ENCODE measurements at regions not wholly inside any gene's neighbourhood (a gene's known extent, or its start where the extent isn't known, plus 50 kb on each side); places are given as distances from the start of the nearest gene placed in this dataset.

- H3K36me3 ChIP-seq: no peaks in the 10 kb centered on the region
- no peak overlapping the region for H3K4me3 ChIP-seq
- DNase-seq: no peak
- H3K4me1 ChIP-seq: no peaks in the 10 kb centered on the region
- no peaks in the 10 kb centered on the region for H3K9me3 ChIP-seq
- no peak overlapping the region for H3K27ac ChIP-seq
- no peaks in the 10 kb centered on the region for H3K27me3 ChIP-seq
- no peak for TF ChIP-seq CTCF (IDR thresholded peaks at IDR 0.05)
- intact Hi-C loops (cut with DNase I): no loop called here
- no peak for ATAC-seq
- WGBS, 2 donors: 59 to 63% methylated on average over 4 of the region's 4 CpGs
Measured at GRCh38 chr12:118513611-118514010, 137.3 kb downstream of the SUDS3 start.

- TF ChIP-seq CTCF (IDR thresholded peaks at IDR 0.05): no peak
- no peaks in the 10 kb centered on the region for H3K9me3 ChIP-seq
- WGBS, 2 donors: 91 to 96% methylated on average over 3 of the region's 3 CpGs
- no peaks in the 10 kb centered on the region for H3K27me3 ChIP-seq
- no peaks in the 10 kb centered on the region for H3K4me1 ChIP-seq
- H3K4me3 ChIP-seq: no peak overlapping the region
- H3K27ac ChIP-seq: no peak overlapping the region
- H3K36me3 ChIP-seq: no peaks in the 10 kb centered on the region
- DNase-seq: no peak
- intact Hi-C loops (cut with DNase I): no loop called here
- no peak for ATAC-seq
Measured at GRCh38 chr12:118514297-118514696, 137.9 kb downstream of the SUDS3 start.

- 78 to 82% methylated on average over 10 of the region's 10 CpGs for WGBS, 2 donors
- intact Hi-C loops (cut with DNase I): no loop called here
- peak overlapping the region in 1 of 10 donors; percentile 7 for H3K27ac ChIP-seq
- DNase-seq (no peak), ATAC-seq (peak in 6 of 8 donors; percentile 52 to 90 (median 75))
- H3K4me1 ChIP-seq: peaks cover 0 to 9% (median 0%) of the 10 kb centered on the region in 9 donors
- no peak overlapping the region for H3K4me3 ChIP-seq
- H3K27me3 ChIP-seq: no peaks in the 10 kb centered on the region
- H3K36me3 ChIP-seq: no peaks in the 10 kb centered on the region
- H3K9me3 ChIP-seq: no peaks in the 10 kb centered on the region
- no peak for TF ChIP-seq CTCF (IDR thresholded peaks at IDR 0.05)
Measured at GRCh38 chr12:118520214-118521035, 144.1 kb downstream of the SUDS3 start.

- no peaks in the 10 kb centered on the region for H3K27me3 ChIP-seq
- WGBS, 2 donors: 29 to 32% methylated on average over 2 of the region's 2 CpGs
- intact Hi-C loops (cut with DNase I): no loop called here
- no peak overlapping the region for H3K4me3 ChIP-seq
- peaks cover 0 to 9% (median 0%) of the 10 kb centered on the region in 9 donors for H3K4me1 ChIP-seq
- peak in 1 of 8 donors; percentile 37 for ATAC-seq
- H3K9me3 ChIP-seq: no peaks in the 10 kb centered on the region
- H3K36me3 ChIP-seq: no peaks in the 10 kb centered on the region
- no peak for TF ChIP-seq CTCF (IDR thresholded peaks at IDR 0.05)
- DNase-seq: no peak
- H3K27ac ChIP-seq: peak overlapping the region in 1 of 10 donors; percentile 7
Measured at GRCh38 chr12:118521036-118521370, 144.6 kb downstream of the SUDS3 start.
